SK-N-MC (cell line): ENCODE measurements at regions not wholly inside any gene's neighbourhood (a gene's known extent, or its start where the extent isn't known, plus 50 kb on each side); places are given as distances from the start of the nearest gene placed in this dataset.

ENCODE experiments used
- EZH2 ChIP-seq: fragments of 200-600 bp; sonication (generic); IDR thresholded peaks from one replicate; pipeline ENCODE4 v1.6.1; 2017; ENCODE audit warnings: antibody characterized with exemption
- POLR2AphosphoS5 ChIP-seq: IDR thresholded peaks from 2 replicates; pipeline ENCODE4 v1.6.1; 2012; ENCODE audit warnings: mild to moderate bottlenecking, low read depth, low read length, borderline replicate concordance

DNA sequence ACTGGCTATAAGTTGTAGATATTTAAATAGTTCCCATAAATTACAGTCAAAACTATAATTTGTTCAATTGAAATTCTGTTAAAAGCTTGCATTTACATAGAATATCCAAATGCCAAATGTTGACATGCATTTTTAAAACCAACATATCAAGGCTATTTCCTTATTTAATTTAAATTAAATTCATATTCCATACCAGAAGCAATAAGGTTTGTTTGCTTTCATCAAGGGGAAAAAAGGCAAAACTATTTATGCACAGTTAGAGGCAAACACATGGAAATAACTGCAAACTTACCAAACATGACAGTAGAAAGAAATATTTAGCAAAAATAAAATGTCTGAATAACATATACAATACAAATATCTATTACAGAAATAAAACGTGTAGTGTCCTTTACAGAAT lies 1581.2 kb upstream of the TENM4 start:
- TF ChIP-seq EZH2 (no peak), POLR2AphosphoS5 (no peak)
